Peyer's patch (tissue), 4 donors: ENCODE measurements at regions not wholly inside any gene's neighbourhood (a gene's known extent, or its start where the extent isn't known, plus 50 kb on each side); places are given as distances from the start of the nearest gene placed in this dataset.

Experiments used
- POLR2A ChIP-seq, 2 donors: fragments of 450-650 bp; IDR thresholded peaks; one replicate each; pipeline ENCODE4 v1.5.1; 2017; ENCODE audit warnings: antibody characterized with exemption in 2 of 2, mild to moderate bottlenecking in 2 of 2, moderate library complexity in 2 of 2
- TF ChIP-seq, protein P1 (sequence below), 6 experiments: fragments of 450-650 bp in 4 of 6; fragments of 200-600 bp in 2 of 6; sonication (generic) in 1 of 6; IDR thresholded peaks; one replicate each; pipeline ENCODE4 v1.5.1; 2017 to 2019; ENCODE audit warnings: antibody characterized with exemption in 6 of 6, mild to moderate bottlenecking in 3 of 6, moderate library complexity in 1 of 6

DNA sequence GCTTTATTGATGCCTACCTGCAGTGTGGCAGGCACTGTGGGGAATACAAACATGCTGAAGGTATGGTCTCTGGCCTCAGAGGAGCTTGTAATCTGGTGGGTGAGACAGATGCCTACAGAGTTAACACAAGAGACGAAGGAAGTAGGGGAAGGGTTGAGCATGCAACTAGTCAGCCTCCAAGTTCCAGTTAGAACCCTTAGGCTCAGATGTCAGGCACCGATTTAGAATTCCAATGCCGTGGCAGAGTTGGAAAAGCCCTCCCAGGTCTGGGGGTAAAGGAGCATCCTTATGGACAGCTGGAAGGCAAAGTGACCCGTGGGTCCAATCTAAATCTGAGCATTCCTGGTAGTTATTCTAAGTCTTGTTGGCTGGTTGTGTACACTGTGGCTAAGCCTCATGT lies 132.9 kb upstream of the GJB5 start:
- TF ChIP-seq, protein P1, sequence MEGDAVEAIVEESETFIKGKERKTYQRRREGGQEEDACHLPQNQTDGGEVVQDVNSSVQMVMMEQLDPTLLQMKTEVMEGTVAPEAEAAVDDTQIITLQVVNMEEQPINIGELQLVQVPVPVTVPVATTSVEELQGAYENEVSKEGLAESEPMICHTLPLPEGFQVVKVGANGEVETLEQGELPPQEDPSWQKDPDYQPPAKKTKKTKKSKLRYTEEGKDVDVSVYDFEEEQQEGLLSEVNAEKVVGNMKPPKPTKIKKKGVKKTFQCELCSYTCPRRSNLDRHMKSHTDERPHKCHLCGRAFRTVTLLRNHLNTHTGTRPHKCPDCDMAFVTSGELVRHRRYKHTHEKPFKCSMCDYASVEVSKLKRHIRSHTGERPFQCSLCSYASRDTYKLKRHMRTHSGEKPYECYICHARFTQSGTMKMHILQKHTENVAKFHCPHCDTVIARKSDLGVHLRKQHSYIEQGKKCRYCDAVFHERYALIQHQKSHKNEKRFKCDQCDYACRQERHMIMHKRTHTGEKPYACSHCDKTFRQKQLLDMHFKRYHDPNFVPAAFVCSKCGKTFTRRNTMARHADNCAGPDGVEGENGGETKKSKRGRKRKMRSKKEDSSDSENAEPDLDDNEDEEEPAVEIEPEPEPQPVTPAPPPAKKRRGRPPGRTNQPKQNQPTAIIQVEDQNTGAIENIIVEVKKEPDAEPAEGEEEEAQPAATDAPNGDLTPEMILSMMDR (IDR thresholded peaks at IDR 0.05): no peak
- no peak for TF ChIP-seq POLR2A (IDR thresholded peaks at IDR 0.05)
